Ovary (tissue), 3 donors: ENCODE measurements at regions not wholly inside any gene's neighbourhood (a gene's known extent, or its start where the extent isn't known, plus 50 kb on each side); places are given as distances from the start of the nearest gene placed in this dataset.

Source experiments
- CTCF ChIP-seq, 3 donors: fragments of 450-650 bp in 2 of 3; fragments of 200-600 bp in 1 of 3; IDR thresholded peaks; one replicate each; pipeline versions ENCODE4 v1.5.1 to v1.8.0; 2016 to 2022; ENCODE audit warnings: antibody characterized with exemption in 3 of 3, mild to moderate bottlenecking in 1 of 3
- POLR2A ChIP-seq: fragments of 450-650 bp; IDR thresholded peaks from one replicate; pipeline ENCODE4 v1.6.1; 2017; ENCODE audit warnings: antibody characterized with exemption, mild to moderate bottlenecking, moderate library complexity
- donor health status: DM: no; HTN: no; CAD: no.

GRCh38 chr18:30709595-30709994 is 332.9 kb downstream of the DSC3 start:
- no peak for TF ChIP-seq CTCF (IDR thresholded peaks at IDR 0.05)
- no peak for TF ChIP-seq POLR2A
